ENCODE measurements at regions not wholly inside any gene's neighbourhood (a gene's known extent, or its start where the extent isn't known, plus 50 kb on each side); places are given as distances from the start of the nearest gene placed in this dataset.

DNA sequence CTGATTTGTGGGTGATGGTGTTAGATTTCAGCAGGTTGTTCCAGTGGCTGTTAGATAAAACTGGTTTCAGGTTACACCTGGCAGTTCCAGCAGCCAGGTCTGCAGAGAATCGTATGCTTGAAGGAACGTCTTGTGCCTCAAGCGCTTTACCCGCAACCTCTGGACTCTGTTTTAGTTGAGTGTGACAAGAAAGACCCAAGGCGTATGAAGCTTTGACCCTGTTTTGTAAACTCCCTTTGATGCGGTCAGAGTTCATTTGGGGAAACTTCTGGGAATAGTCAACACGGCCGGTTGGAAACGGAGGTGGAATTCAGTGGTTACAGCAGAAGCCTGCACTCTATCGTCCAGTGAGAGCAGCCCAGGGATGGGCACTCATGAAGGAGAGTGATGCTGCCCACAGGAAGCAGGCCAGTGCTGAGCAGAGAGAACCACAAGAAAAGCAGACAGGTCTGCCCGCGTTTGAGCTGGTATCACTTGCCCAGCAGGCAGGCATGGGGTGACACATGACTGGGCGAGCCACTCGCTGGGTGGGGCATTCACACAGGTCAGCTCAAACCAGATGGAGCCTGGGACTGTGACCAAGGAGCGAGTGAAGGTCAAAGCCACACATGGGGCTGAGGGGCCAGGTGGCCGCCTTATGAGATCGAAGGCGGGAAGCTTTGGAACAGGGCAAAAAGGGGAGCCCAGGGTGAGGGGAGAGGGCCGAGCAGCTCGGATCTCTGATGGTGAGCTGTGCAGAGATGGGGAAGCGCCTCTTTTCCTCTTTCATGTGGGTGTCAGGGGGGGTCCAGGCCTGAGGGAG, 99.6 kb upstream of the MBOAT2 start:
- DNase-seq, result peak in 1 of 2 experiments; percentile 21

DNA sequence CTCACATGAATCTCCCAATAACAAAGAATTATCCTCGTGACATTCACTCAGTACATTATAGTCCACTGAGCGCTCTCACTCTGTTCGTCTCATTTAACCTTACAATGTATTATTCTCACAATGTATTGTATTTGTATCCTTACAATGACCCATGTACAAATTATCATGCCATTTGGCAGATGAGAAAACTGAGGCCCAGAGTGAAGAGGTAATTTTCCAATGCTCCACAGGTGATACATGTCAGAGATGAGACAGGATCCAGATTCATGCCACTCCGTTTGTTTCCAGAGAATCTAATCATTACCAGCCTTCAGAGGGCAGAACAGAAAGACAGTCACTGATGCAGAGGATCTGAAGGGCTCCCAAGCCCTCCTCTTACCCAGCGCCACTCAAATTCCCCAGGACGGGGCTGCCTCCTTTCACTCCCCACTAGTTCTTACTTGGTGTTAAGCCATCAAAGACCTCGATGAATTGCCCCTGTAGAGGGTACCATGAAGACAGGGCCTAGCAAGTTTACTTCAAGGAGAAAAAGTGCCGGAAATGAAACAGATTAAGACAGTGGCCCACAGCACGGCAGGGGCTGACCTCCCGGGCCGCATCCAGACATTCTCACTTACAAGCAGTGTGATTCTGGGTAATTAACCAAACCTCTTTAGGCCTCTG, 98.4 kb upstream of the MBOAT2 start:
- DNase-seq, result no peak

DNA sequence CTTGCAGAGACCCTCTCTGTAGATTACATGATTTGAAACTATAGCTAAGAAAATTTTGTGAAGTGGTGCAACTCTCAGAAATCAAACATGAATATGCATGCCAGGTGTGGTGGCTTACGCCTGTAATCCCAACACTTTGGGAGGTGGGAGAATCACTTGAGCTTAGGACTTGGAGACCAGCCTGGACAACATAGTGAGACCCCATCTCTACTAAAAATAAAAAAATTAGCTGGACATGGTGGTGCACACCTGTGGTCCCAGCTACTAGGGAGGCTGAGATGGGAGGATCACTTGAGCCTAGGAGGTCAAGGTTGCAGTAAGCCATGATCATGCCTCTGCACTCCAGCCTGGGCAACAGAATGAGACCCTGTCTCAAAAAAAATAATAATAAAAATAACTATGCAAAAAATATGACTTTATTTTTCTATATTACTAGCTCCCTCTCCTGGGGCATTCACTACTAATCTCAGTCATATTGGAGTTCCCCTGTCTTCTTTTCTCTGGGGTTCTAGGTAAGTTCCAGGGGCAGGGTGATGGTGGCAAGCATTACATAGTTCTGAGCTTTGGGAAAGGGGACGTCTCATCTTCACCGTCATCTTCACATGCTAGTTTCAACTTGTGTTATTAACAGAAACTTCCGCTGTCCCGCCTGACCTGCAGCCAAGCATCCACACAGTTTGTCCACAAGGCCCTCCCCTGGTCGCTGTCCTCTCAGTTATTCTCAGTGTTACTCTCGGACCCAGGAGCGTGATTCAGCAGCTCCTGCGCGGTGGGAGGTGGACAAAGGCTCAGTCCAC, 96.8 kb upstream of the MBOAT2 start:
- DNase-seq, result no peak

DNA sequence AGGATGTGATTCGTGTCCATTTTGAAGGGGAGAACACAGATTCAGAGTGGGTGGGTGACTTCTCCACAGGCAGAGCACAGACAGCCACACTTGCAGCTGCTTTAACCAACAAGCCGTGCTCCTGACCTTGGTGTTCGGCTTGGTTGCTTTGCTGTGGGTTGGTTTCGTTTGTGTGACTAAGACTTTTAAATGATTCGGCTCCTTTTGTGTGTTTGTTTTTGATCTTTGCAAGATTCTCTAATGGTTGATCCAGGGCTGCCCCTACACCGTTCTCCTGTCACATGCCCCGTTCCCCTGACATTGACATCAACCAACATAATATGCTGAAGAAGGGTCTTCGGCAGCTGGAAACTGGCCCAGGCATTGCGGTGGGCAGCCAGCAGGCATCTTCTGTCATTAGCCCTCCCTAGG, 95.9 kb upstream of the MBOAT2 start:
- no peak for DNase-seq

DNA sequence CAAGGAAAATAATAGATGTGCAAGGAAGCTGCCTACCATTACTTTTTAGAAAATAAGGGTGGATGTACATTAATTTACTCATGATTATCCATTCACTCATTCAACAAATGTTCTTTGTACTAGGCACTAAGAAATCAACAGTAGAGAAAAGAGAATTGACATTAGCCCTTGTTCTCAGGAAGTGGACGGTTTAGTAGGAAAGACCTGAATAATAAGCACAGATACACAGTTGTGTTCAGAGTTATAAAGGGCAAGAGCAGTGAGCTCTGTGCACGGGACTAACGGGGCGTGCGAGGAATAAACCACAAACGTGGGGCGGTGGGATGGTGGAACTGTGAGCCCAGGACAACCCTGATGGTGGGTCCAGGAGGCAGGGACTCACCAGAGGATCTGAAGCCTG, 94.4 kb upstream of the MBOAT2 start:
- no peak for DNase-seq

DNA sequence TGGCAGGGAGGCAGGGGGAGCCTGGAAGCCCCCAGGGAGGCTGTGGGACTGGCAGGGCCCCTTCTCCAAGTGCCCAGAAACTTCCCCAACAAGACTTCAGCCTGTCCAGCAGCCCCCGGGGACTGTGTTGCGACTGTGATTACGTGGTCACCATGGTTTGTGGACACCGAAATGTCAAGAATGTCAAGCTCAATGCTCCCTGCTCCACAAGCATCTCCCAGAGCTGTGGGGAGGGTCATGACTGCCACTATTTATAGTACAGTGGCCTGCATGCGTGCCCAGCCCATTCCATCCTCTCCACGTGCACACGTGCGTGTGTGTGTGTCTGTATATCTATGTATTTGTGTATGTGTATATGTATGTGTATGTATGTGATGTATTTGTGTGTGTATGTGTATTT, 93.8 kb upstream of the MBOAT2 start:
- no peak for DNase-seq

DNA sequence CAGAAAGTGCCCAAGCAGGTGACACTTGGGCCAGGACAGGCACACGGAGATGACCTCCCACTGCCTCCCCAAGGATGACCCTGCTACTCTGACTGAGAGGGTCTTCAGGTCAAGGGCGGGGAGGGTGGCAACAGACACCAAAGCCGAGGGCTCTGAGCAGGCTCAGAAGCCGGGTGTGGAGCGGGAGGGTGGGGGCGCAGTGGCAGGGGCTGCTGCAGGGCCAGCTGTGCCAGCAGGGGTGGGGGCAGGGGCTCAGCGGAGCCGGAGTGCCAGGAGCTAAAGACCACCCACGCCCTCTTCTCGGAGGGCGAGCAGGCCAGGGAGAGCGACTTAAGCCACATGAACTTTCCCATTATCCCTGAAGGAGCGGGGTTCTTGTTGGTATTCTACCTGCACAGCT, 93.3 kb upstream of the MBOAT2 start:
- no peak for DNase-seq

DNA sequence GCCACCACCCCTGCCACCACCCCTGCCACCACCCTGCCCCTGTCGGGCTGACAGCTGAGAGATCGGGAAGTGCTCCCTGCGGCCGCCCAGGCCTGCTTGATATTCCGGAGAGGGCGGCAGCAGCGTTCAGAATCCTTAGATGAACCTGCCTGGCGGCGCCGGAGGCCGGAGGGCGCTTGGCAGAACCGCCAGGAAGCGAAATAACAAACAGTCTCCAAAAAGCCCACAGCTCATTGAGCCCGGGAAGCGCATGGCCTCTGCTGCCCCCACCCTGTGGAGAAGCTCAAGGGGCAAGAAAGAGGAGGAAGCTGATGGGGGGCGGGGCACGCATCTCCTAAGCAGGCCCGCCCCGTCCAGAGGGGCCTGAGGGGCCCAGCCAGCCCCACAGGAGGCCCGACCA, 92.2 kb upstream of the MBOAT2 start:
- DNase-seq, result no peak

DNA sequence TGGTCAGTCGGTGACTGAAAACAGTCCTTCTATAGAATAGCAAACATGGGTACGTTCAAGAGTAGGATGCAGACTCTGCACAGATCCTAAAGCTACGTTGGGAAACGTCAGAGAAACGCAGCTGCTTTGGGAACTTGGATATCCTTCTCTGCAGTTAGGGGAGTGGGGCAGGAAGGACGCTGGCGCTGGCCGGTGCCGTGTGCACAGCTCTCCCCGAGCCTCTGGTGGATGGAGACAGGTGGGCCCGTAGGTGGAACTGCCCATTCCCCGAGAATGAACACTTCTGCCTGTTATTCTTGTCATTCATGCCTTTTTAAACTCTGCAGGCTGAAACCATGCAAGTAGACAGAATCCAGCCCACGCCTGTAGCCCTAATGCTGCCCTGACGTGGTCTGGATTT, 91.7 kb upstream of the MBOAT2 start:
- DNase-seq, result no peak

DNA sequence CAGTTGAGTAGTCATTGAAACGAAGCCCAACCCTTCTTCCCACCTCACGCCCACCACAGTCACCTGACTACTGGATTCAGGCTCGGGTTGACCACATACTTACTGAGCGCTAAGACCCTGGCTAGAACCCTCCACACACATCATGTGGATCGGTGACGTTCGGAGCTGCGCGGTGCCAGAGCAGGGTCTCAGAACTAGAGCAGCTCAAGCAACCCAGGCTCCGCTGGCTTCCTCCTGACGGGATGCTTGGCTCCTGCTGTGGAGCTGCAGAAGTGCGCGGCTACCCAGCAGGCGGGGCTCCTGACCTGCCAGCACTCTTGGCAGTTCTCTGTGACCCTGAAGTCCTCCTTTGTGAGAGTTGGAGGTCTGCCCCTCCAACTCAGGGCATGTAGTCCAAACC, 90.6 kb upstream of the MBOAT2 start:
- DNase-seq, result no peak

DNA sequence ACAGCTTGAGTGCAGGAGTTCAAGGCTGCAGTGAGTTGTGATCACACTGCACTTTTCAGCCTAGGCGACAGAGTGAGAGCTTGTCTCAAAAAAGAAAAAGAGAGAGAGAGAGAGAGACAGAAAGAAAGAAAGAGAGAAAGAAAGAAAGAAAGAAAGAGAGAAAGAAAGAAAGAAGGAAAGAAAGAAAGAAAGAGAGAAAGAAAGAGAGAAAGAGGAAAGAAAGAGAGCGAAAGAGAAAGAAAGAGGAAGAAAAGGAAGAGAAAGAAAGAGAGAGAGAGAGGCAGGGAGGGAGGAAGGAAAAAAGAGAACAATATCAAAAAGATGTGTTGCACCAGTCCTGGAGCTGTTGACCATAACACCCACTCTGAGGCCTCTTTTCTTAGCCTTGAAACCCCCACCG, 89.8 kb upstream of the MBOAT2 start:
- DNase-seq, result no peak

DNA sequence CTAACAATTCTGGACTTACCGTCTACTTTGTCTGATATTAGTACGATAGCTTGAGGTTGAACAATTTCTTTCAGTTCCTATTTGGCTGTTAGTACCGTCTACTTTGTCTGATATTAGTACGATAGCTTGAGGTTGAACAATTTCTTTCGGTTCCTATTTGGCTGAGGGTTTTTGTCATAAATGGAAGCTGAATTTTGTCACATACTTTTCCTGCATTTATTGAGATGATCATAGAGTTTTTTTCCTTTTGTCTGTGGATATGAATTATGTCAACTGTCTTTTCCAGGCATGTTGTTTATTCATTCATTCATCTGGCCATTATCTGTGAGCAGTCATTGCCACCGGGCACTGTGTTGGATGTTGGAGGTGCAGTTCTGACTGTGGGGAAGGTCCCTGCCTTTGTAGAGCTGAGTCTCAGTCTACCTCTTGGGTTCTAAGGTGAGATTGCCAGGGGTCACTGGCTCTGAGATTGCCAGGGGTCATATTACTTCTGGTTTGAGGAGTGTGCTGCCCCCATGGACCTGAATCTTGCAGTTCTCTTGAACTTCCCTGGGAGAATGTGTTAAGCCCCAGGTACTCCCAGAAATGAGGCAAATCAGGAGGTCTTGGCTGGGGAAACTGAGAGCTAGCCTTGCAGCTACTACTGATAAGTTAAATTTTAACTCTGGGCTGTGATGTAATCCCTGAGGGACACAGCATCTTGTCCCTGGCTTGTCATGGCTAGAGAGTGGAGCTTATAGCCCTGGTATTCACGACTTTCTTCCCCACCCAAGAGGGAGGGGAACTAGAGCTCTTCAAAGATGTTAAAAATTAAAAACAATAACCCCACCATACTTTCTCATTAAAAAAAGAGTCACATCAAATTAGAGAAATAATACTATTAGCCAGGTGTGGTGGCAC, 89.1 kb upstream of the MBOAT2 start:
- DNase-seq, result no peak

DNA sequence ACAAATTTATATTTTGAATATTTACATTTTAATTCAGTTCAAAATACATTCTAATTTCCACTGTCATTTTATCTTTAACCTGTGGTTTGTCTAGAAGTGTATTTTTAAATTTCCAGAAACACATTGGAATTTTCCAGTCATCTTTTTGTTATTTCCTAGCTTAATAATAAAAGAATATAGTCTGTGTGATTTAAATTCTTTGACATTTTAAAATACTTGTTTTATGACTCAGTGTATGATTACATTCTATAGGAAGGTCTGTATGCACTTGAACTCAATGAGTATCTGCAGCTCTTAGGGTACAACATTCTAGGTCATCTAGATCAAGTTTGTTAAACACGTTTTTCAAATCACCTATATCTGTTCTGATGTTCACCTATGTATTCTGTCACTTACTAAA, 88.3 kb upstream of the MBOAT2 start:
- no peak for DNase-seq

DNA sequence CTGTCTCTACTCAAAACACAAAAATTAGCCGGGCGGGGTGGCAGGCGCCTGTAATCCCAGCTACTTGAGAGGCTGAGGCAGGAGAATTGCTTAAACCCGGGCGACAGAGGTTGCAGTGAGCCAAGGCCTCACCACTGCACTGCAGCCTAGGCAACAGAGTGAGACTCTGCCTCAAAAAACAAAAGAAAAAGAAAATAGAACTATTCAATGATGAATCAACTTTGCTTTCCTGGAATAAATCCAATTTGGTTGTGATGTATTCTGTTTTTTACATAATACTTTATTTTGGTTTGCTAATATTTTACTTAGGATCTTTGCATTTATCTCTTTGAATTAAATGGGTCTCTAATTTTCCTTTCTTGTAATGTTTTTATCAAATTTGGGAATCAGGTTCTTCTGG, 86.3 kb upstream of the MBOAT2 start:
- DNase-seq, result no peak

DNA sequence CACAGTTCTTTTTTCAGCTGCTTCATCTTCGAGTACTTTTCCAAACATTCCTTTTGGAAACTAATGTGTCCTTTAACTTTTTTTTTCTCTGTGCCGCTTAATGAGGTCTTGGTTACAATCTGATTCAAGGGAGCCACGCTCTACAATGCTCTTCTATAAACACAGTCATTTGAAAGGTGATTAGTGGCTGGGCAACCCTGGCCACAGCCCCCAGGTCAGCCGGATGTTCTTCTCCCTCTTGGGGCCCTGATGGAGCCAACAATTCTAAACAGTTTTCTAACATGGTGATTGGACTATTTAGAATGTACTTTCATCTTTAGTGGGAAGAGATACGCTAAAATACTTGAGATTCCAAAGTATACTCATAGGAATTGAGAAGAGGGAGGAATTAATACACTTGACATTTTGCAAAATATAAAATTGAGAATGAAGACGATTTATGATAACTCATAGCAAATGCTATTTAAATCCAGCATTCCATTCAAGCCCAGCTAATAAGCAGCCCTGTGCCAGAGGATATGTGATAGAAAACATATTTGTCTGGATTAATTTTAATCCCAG, 83.7 kb upstream of the MBOAT2 start:
- DNase-seq, result no peak

DNA sequence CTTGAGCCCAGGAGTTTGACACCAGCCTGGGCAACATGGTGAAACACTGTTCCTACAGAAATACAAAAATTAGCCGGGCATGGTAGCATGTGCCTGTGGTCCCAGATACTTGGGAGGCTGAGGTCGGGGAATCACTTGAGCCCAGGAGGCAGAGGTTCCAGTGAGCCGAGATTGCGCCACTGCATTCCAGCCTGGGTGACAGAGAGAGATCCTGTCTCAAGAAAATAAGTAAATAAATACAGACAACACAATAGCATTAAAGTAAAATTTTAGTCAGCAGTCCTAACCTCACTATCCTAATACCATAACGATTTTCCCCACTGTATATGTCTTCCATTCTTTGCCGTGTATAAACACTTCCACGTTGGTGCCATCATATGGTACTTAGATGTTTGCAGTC, 83.0 kb upstream of the MBOAT2 start:
- no peak for DNase-seq

DNA sequence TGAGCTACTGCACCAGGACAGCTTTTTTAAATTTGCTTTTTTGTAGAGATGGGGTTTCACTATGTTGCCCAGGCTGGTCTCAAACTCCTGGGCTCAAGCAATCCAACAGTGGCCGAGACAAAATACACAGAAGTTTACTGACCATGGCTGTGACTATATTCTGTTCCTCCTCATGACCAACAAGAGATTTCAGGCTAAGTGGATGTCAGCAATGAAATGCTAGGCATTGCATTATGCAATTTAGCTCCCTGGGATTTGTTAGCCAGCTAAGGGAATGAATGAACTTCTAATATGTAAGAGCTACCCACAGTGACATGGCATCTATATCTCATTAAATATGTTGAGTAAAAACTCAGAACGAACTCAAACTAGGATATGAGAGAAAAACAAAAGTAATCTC, 81.9 kb upstream of the MBOAT2 start:
- DNase-seq, result no peak

DNA sequence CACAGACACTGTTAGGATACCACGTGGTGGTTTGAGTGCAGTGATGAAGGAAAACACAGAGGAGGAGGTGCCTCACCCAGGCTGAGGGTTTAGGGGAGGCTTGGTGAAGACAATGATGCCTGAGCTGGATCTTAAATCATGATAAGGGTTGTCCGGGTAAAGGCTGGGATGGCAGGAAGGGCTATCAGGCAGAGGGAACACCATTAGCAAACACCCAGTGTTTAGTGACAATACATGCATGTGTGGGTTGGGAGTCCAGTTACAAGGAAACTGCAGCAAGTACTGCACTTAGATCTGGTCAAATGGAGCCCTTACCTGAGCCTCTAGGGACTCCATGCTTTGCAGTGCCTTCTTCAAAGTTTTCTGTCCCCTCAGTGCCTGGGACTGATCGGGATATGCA, 79.8 kb upstream of the MBOAT2 start:
- DNase-seq, result no peak

DNA sequence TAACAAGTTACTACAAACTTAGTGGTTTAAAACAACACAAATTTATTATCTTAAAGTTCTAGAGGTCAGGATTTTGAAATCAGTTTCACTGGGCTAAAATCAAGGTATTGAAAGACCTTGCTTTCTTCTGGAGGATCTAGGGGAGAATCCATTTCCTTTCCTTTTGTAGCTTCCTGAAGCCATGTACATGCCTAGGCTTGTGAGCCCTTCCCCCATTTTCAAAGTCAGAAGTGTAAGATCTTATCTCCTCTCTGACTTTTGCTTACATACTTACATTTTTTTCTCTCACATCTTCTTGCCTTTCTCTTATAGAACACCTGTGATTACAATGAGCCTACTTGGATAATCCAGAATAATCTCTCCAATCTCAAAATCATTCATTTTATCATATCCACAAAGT, 78.7 kb upstream of the MBOAT2 start:
- no peak for DNase-seq

DNA sequence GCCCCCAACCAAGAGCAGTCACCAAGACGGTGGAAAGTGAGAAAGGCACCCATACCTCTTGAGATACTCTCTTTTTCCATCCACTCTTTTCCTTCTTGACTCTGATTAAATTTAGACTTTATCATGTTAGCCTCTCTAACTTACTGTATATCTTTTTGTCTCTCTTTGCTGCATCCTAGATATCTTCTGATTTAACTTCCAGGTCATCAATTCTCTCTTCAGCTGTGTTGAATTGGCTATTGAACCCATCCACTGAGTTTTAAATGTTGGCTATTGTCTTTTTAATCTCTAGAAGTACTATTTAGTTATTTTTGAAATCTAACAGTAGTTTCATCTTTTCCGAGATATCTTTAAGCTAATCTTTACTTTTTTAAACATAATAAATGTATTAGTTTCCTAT, 78.3 kb upstream of the MBOAT2 start:
- DNase-seq, result no peak

DNA sequence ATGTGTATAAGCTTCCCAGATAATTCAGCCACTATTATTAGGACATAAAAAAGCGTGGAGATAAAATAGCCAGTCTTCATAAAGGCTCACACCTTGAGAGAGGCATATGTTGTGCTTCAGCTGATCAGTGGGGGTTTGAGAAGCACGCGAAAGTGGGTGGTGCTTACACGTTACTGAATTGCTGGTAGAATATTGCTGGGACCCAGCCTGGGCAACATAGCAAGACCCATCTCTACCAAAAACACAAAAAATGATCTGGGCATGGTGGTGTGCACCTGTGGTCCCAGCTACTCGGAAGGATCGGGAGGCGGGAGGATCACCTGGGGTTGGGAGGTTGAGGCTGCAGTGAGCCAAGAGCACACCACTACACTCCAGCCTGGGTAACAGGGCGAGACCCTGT, 74.9 kb upstream of the MBOAT2 start:
- no peak for DNase-seq

DNA sequence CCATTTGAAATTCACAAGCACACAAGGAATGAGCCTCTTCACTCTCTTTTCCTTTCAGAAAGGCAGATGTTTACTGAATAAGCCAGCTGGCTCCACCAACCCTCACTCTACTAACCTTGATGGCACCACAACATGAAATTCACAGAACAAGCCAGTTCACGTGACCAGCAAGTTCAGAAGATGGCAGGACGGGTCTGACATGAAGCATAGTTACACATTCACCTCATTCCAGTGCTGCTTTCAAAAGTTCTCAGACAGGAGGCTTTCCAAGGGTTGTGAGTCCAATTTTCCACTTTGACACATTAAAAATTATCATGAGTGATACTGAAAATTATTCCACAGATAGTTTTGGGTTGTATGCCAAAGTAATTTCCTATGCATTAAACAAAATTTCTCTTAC, 74.2 kb upstream of the MBOAT2 start:
- DNase-seq, result no peak

DNA sequence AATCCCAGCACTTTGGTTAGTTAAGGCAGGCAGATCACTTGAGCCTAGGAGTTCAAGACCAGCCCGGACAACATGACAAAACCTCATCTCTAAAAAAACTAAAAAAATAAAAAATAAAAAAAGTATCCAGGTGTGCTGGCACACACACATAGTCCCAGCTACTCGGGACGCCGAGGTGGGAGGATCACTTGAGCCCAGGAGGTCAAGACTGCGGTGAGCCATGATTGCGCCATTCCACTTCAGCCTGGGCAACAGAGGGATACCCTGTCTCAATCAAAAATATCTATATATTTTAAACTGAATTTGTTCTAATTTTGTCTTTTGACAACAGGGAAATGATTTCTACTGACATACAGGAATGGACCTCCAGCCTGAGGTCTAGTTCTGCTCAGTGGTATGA, 73.3 kb upstream of the MBOAT2 start:
- no peak for DNase-seq
